T-cell (primary cell): ENCODE measurements at regions not wholly inside any gene's neighbourhood (a gene's known extent, or its start where the extent isn't known, plus 50 kb on each side); places are given as distances from the start of the nearest gene placed in this dataset.

ENCODE experiments used
- ATAC-seq, 4 experiments: fragments of 200-7000 bp in 3 of 4; fragments of 150-1000 bp in 1 of 4; cut with Tn5 transposase; replicated peaks in 1 of 4; 1 replicate in 3 of 4; 2 replicates in 1 of 4; pipeline ENCODE4 v1.10.0; 2021; ENCODE audit warnings: moderate library complexity in 3 of 4, mild to moderate bottlenecking in 2 of 4, moderate number of reproducible peaks in 1 of 4
- CTCF ChIA-PET, 2 donors: fragments of 300-600 bp; sonication (Branson Sonifier 250); formaldehyde crosslinking; loops; one replicate each; lab custom pipeline; 2022; ENCODE audit warnings: antibody characterized with exemption in 2 of 2; lab: Charles Lee
- POLR2A ChIA-PET, 2 donors: fragments of 300-600 bp; sonication (Branson Sonifier 250); formaldehyde crosslinking; loops; one replicate each; lab custom pipeline; 2022; ENCODE audit warnings: antibody characterized with exemption in 2 of 2; lab: Charles Lee
- DNase-seq, 35 experiments: peaks; one replicate each; pipeline versions ENCODE4 v3.0.0 to v3.0.0-alpha.2; 2013 to 2023
- H3K27ac ChIP-seq: one replicate; pipeline ENCODE4 v1.5.1; 2013; ENCODE audit warnings: low read length
- H3K27me3 ChIP-seq, 2 experiments: replicated peaks in 1 of 2; 1 replicate in 1 of 2; 2 replicates in 1 of 2; pipeline versions ENCODE4 v1.6.1 to v1.7.0; 2013; ENCODE audit warnings: low read length in 1 of 2, mixed read lengths in 1 of 2; ENCODE audit not compliant: control insufficient read depth in 2 of 2, insufficient read depth in 2 of 2; ENCODE audit errors: extremely low read depth in 1 of 2
- H3K36me3 ChIP-seq, 2 donors: 1 replicate in 1 of 2; 2 replicates in 1 of 2; pipeline versions ENCODE4 v1.6.1 to v1.7.0; 2013; ENCODE audit warnings: low read length in 1 of 2; ENCODE audit not compliant: control insufficient read depth in 2 of 2, insufficient read depth in 1 of 2; ENCODE audit errors: extremely low read depth in 1 of 2
- H3K4me1 ChIP-seq, 2 experiments: 1 replicate in 1 of 2; 2 replicates in 1 of 2; pipeline versions ENCODE4 v1.6.1 to v1.7.0; 2013; ENCODE audit warnings: low read length in 2 of 2, mixed read lengths in 1 of 2; ENCODE audit not compliant: insufficient read depth in 2 of 2, control insufficient read depth in 1 of 2; ENCODE audit errors: extremely low read depth in 1 of 2
- H3K4me3 ChIP-seq, 2 donors: 1 replicate in 1 of 2; 2 replicates in 1 of 2; pipeline versions ENCODE4 v1.5.1 to v1.7.0; 2013; ENCODE audit warnings: mild to moderate bottlenecking in 2 of 2, low read length in 1 of 2, moderate library complexity in 1 of 2; ENCODE audit not compliant: control insufficient read depth in 1 of 2; ENCODE audit errors: extremely low read depth in 1 of 2
- H3K9me3 ChIP-seq: 2 replicates; pipeline ENCODE4 v1.7.0; 2013
- H3K27ac Mint-ChIP-seq, 2 donors: one replicate each; pipeline ENCODE4 v1.8.0; 2020 to 2021; ENCODE audit warnings: mild to moderate bottlenecking in 2 of 2, mixed read lengths in 2 of 2
- H3K27me3 Mint-ChIP-seq, 2 donors: one replicate each; pipeline ENCODE4 v1.8.0; 2021 to 2022; ENCODE audit warnings: mixed read lengths in 2 of 2
- H3K36me3 Mint-ChIP-seq: one replicate; pipeline ENCODE4 v1.8.0; 2021; ENCODE audit warnings: mixed read lengths
- H3K4me1 Mint-ChIP-seq, 3 donors: one replicate each; pipeline ENCODE4 v1.8.0; 2020 to 2022; ENCODE audit warnings: mixed read lengths in 3 of 3, mild to moderate bottlenecking in 1 of 3
- H3K4me3 Mint-ChIP-seq, 3 donors: one replicate each; pipeline ENCODE4 v1.8.0; 2020 to 2022; ENCODE audit warnings: mild to moderate bottlenecking in 3 of 3, mixed read lengths in 3 of 3, moderate library complexity in 3 of 3
- H3K9me3 Mint-ChIP-seq, 3 donors: one replicate each; pipeline ENCODE4 v1.8.0; 2020 to 2022; ENCODE audit warnings: mixed read lengths in 3 of 3
- WGBS: methylation state at CpG from one replicate; pipeline ENCODE4 v1.1.5; 2013; ENCODE audit warnings: missing lambda C conversion rate; ENCODE audit not compliant: insufficient coverage; 5-methylcytosine and 5-hydroxymethylcytosine counted together

- ATAC-seq (no peak), DNase-seq (no peak)
- Mint-ChIP-seq H3K4me1 (no peaks in the 10 kb centered on the region), H3K9me3 (peaks cover 0 to 7% (median under 1%) of the 10 kb centered on the region in 3 donors), H3K4me3 (no peak overlapping the region), H3K36me3 (no peaks in the 10 kb centered on the region), H3K27ac (no peak overlapping the region), H3K27me3 (no peaks in the 10 kb centered on the region)
- ChIA-PET POLR2A (no interaction called here), CTCF (no interaction called here)
- H3K27ac ChIP-seq, result no peak overlapping the region
- no peaks in the 10 kb centered on the region for H3K9me3 ChIP-seq
- H3K27me3 ChIP-seq, result no peaks in the 10 kb centered on the region
- 46% methylated on average over 2 of the region's 6 CpGs for WGBS
- no peak overlapping the region for H3K4me3 ChIP-seq
- H3K36me3 ChIP-seq, result no peaks in the 10 kb centered on the region
- no peaks in the 10 kb centered on the region for H3K4me1 ChIP-seq
These were observed 308.9 kb downstream of the DTWD2 start for GRCh38 chr5:118679264-118679940.

DNA sequence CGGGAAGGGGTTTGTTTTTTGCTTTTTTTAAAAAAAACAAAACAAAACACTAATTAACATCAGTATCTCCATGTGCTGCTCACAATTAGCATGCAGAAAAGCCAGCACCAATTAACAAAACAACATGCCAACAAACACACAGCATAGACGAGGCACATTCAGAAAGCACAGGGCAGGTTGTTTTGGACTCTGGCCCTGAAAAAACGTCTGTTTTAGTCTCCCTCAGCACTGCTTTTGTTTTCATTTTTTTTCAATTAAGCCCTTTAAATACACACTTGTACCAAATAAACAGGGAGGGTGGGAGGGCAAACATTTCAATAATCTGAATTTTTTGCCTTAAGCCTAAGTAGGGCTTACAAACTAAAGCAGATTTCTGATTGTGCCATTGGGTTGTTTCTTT is 309.6 kb downstream of the DTWD2 start:
- no peak overlapping the region for H3K4me3 Mint-ChIP-seq

DNA sequence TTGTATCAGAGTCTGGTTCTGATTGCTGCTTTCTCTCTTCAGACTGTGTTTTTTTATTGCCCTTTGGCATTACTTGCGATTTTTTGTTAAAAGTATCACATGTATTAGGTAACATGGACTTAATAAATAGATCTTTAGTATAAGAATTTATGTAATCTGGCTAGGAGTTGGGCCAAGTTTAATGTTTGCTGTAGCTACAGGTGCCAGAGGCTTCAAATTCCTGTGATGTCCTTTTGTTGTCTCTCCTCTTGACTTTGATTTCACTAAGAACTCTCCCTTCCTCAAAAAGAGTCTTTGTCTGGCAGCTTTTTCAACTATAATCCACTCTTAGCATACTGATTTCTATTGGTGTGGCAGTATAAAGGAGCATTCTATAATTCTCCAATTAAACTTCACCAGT is 313.1 kb downstream of the DTWD2 start:
- POLR2A ChIA-PET, result no interaction called here
- no peaks in the 10 kb centered on the region for H3K9me3 ChIP-seq
- no peaks in the 10 kb centered on the region for H3K27me3 ChIP-seq
- CTCF ChIA-PET, result no interaction called here
- no peaks in the 10 kb centered on the region for H3K36me3 ChIP-seq
- no peak overlapping the region for H3K27ac ChIP-seq
- WGBS, result no CpG with 5 or more reads among the region's 1 CpG
- peaks cover 8 to 13% (median 8%) of the 10 kb centered on the region in 3 donors for H3K9me3 Mint-ChIP-seq
- H3K4me1 ChIP-seq, result no peaks in the 10 kb centered on the region
- no peaks in the 10 kb centered on the region for H3K27me3 Mint-ChIP-seq
- H3K4me3 Mint-ChIP-seq, result no peak overlapping the region
- no peaks in the 10 kb centered on the region for H3K36me3 Mint-ChIP-seq
- H3K27ac Mint-ChIP-seq, result no peak overlapping the region
- ATAC-seq (no peak), DNase-seq (no peak)
- no peak overlapping the region for H3K4me3 ChIP-seq
- no peaks in the 10 kb centered on the region for H3K4me1 Mint-ChIP-seq

More for the DNA sequence above, 309.6 kb downstream of the DTWD2 start:
- H3K36me3 ChIP-seq, result no peaks in the 10 kb centered on the region
- no peaks in the 10 kb centered on the region for H3K36me3 Mint-ChIP-seq
- H3K27me3 ChIP-seq, result no peaks in the 10 kb centered on the region
- H3K27ac Mint-ChIP-seq, result no peak overlapping the region
- H3K4me1 Mint-ChIP-seq, result no peaks in the 10 kb centered on the region
- no peak overlapping the region for H3K4me3 ChIP-seq
- H3K9me3 ChIP-seq, result no peaks in the 10 kb centered on the region
- no CpG with 5 or more reads among the region's 3 CpGs for WGBS
- DNase-seq (no peak), ATAC-seq (no peak)
- peaks cover 4 to 13% (median 6%) of the 10 kb centered on the region in 3 donors for H3K9me3 Mint-ChIP-seq
- ChIA-PET CTCF (no interaction called here), POLR2A (no interaction called here)
- no peaks in the 10 kb centered on the region for H3K4me1 ChIP-seq
- H3K27ac ChIP-seq, result no peak overlapping the region
- no peaks in the 10 kb centered on the region for H3K27me3 Mint-ChIP-seq

GRCh38 chr5:118657576-118657975 is 330.8 kb downstream of the DTWD2 start:
- H3K27ac Mint-ChIP-seq, result no peak overlapping the region
- POLR2A ChIA-PET, result no interaction called here
- peaks cover 14 to 40% (median 30%) of the 10 kb centered on the region in 3 donors for H3K9me3 Mint-ChIP-seq
- no peak for DNase-seq
- no peak overlapping the region for H3K4me3 ChIP-seq
- no peaks in the 10 kb centered on the region for H3K4me1 ChIP-seq
- no peak for ATAC-seq
- CTCF ChIA-PET, result no interaction called here
- WGBS, result 38% methylated on average over 1 of the region's 1 CpG
- no peaks in the 10 kb centered on the region for H3K27me3 Mint-ChIP-seq
- no peak overlapping the region for H3K4me3 Mint-ChIP-seq
- H3K36me3 Mint-ChIP-seq, result no peaks in the 10 kb centered on the region
- H3K4me1 Mint-ChIP-seq, result no peaks in the 10 kb centered on the region
- H3K27me3 ChIP-seq, result no peaks in the 10 kb centered on the region
- H3K9me3 ChIP-seq, result no peaks in the 10 kb centered on the region
- H3K36me3 ChIP-seq, result no peaks in the 10 kb centered on the region
- H3K27ac ChIP-seq, result no peak overlapping the region

- 50% methylated on average over 1 of the region's 1 CpG for WGBS
These were observed 334.5 kb downstream of the DTWD2 start for GRCh38 chr5:118653872-118654271.

GRCh38 chr5:118653183-118653582 is 335.2 kb downstream of the DTWD2 start:
- H3K36me3 Mint-ChIP-seq, result no peaks in the 10 kb centered on the region
- H3K27me3 Mint-ChIP-seq, result no peaks in the 10 kb centered on the region
- H3K4me3 Mint-ChIP-seq, result no peak overlapping the region
- DNase-seq, result no peak
- Histone ChIP-seq H3K27ac (no peak overlapping the region), H3K36me3 (no peaks in the 10 kb centered on the region), H3K27me3 (no peaks in the 10 kb centered on the region), H3K4me1 (no peaks in the 10 kb centered on the region), H3K9me3 (no peaks in the 10 kb centered on the region), H3K4me3 (no peak overlapping the region)
- no peak overlapping the region for H3K27ac Mint-ChIP-seq
- POLR2A ChIA-PET, result no interaction called here
- no peak for ATAC-seq
- peaks cover 15 to 21% (median 20%) of the 10 kb centered on the region in 3 donors for H3K9me3 Mint-ChIP-seq
- CTCF ChIA-PET, result no interaction called here
- WGBS, result 100% methylated on average over 1 of the region's 1 CpG
- H3K4me1 Mint-ChIP-seq, result no peaks in the 10 kb centered on the region

More at GRCh38 chr5:118653872-118654271, 334.5 kb downstream of the DTWD2 start:
- Histone ChIP-seq H3K27ac (no peak overlapping the region), H3K4me3 (no peak overlapping the region), H3K9me3 (no peaks in the 10 kb centered on the region), H3K4me1 (no peaks in the 10 kb centered on the region), H3K27me3 (no peaks in the 10 kb centered on the region), H3K36me3 (no peaks in the 10 kb centered on the region)
- Mint-ChIP-seq H3K4me3 (no peak overlapping the region), H3K9me3 (peaks cover 17 to 27% (median 24%) of the 10 kb centered on the region in 3 donors), H3K4me1 (no peaks in the 10 kb centered on the region), H3K27me3 (no peaks in the 10 kb centered on the region), H3K36me3 (no peaks in the 10 kb centered on the region), H3K27ac (no peak overlapping the region)
- ChIA-PET POLR2A (no interaction called here), CTCF (no interaction called here)
- no peak for DNase-seq
- ATAC-seq, result no peak
